Left ventricle myocardium inferior (tissue), 1 donor: ENCODE measurements at regions not wholly inside any gene's neighbourhood (a gene's known extent, or its start where the extent isn't known, plus 50 kb on each side); places are given as distances from the start of the nearest gene placed in this dataset.

Experiments used
- DNase-seq: peaks from one replicate; pipeline ENCODE4 v3.0.0-alpha.2; 2020
- H3K27ac ChIP-seq: fragments of 200-600 bp; replicated peaks from 2 replicates; pipeline ENCODE4 v1.8.0; 2021
- H3K27me3 ChIP-seq: fragments of 200-600 bp; 2 replicates; pipeline ENCODE4 v1.8.0; 2021; ENCODE audit warnings: low read depth
- H3K36me3 ChIP-seq: fragments of 200-600 bp; 2 replicates; pipeline ENCODE4 v1.8.0; 2021
- H3K4me1 ChIP-seq: fragments of 200-600 bp; 2 replicates; pipeline ENCODE4 v1.8.0; 2021
- H3K4me3 ChIP-seq: fragments of 200-600 bp; 2 replicates; pipeline ENCODE4 v1.8.0; 2021; ENCODE audit warnings: mild to moderate bottlenecking, moderate library complexity
- H3K9me3 ChIP-seq: fragments of 200-600 bp; replicated peaks from 2 replicates; pipeline ENCODE4 v1.8.0; 2021
- intact Hi-C: fragments of 100-400 bp; cut with micrococcal nuclease; formaldehyde crosslinking; loops from one replicate; pipeline ENCODE4 v1.11.0; 2022
- TF ChIP-seq, protein P1 (sequence below): fragments of 200-600 bp; IDR thresholded peaks from 2 replicates; pipeline ENCODE4 v1.8.0; 2021; ENCODE audit warnings: antibody characterized with exemption, mild to moderate bottlenecking, borderline replicate concordance
- donor health status: DM: no; HTN: yes; CAD: no; lungs with severe emphysema.

DNA sequence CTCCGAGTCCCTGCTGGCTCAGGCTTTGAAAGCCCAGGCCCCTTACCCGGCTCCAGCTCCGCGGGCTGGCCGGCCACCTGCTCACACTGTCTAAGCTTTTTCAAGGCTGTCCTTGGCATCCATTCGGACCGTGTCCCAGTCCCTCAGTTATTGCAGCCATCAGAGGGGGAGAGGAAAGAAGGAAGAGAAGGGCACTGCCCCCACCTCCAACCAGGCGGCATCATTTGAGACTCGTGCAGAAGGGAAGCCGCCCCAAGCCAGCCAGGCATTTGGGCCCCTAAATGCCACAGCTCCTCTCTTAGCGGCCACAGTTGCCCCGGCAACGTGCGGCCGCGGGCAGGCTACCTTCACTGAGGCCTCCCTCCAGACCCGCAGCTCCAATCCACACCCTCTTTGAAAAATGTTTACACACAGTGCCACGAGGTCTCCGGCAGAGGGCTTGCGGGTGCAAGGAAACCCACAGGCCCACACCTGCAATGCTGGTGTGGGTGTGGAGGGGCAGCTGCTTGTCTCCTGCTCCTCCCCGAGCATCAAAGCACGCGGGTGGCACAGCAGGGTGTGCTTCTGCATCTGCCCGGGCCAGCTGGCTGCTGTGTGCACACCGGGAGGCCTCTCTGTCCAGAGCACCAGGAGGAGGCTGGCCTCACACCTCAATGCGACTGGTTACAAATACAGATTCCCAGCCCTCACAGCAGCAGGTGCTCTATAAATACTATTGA is 124.4 kb downstream of the CTTN start:
- no peaks in the 10 kb centered on the region for H3K9me3 ChIP-seq
- no peak overlapping the region for H3K4me3 ChIP-seq
- intact Hi-C loops, result no loop called here
- no peak for DNase-seq
- H3K27me3 ChIP-seq, result peaks cover 60% of the 10 kb centered on the region
- no peak overlapping the region for H3K27ac ChIP-seq
- H3K4me1 ChIP-seq, result peaks cover 5% of the 10 kb centered on the region
- H3K36me3 ChIP-seq, result no peaks in the 10 kb centered on the region
- TF ChIP-seq, protein P1, sequence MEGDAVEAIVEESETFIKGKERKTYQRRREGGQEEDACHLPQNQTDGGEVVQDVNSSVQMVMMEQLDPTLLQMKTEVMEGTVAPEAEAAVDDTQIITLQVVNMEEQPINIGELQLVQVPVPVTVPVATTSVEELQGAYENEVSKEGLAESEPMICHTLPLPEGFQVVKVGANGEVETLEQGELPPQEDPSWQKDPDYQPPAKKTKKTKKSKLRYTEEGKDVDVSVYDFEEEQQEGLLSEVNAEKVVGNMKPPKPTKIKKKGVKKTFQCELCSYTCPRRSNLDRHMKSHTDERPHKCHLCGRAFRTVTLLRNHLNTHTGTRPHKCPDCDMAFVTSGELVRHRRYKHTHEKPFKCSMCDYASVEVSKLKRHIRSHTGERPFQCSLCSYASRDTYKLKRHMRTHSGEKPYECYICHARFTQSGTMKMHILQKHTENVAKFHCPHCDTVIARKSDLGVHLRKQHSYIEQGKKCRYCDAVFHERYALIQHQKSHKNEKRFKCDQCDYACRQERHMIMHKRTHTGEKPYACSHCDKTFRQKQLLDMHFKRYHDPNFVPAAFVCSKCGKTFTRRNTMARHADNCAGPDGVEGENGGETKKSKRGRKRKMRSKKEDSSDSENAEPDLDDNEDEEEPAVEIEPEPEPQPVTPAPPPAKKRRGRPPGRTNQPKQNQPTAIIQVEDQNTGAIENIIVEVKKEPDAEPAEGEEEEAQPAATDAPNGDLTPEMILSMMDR, result no peak

DNA sequence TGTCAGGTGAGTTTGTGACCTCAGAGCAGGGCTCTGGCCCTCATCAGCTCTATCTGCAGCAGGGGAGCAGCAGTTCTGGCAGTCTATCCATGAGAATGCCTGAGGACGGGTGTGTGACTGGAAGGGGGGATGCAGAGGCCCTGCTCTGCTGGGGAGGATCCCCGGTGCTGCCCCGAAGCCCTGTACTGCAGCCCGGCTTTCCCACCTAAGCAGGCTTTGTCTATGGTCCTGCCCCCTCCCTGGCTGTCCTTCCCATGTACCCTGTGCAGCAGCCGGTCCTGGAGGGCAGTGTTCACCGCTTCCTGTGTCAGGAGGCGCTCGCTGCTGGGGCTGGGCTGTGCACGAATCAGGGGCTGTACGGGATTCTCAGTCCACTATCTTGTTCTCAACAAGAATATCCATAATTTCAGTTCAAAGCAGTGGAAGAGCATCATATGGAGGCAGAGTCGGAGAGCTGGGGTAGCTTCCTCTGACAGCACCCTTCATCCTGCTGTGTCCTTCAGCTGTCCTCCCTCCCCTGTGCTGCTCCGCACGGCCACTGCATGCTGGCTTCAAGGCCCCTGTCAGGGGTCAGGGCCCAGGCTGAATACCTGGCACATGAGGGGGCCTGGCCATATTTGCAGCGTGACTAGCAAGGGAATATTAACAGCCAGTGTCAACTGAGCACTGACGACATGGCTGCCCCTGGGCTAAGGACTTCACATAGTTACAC is 125.2 kb downstream of the CTTN start:
- H3K27ac ChIP-seq, result no peak overlapping the region
- H3K4me1 ChIP-seq, result peaks cover 5% of the 10 kb centered on the region
- intact Hi-C loops, result no loop called here
- no peaks in the 10 kb centered on the region for H3K36me3 ChIP-seq
- TF ChIP-seq, protein P1, result no peak
- H3K4me3 ChIP-seq, result no peak overlapping the region
- H3K27me3 ChIP-seq, result peaks cover 61% of the 10 kb centered on the region
- no peak for DNase-seq
- no peaks in the 10 kb centered on the region for H3K9me3 ChIP-seq

DNA sequence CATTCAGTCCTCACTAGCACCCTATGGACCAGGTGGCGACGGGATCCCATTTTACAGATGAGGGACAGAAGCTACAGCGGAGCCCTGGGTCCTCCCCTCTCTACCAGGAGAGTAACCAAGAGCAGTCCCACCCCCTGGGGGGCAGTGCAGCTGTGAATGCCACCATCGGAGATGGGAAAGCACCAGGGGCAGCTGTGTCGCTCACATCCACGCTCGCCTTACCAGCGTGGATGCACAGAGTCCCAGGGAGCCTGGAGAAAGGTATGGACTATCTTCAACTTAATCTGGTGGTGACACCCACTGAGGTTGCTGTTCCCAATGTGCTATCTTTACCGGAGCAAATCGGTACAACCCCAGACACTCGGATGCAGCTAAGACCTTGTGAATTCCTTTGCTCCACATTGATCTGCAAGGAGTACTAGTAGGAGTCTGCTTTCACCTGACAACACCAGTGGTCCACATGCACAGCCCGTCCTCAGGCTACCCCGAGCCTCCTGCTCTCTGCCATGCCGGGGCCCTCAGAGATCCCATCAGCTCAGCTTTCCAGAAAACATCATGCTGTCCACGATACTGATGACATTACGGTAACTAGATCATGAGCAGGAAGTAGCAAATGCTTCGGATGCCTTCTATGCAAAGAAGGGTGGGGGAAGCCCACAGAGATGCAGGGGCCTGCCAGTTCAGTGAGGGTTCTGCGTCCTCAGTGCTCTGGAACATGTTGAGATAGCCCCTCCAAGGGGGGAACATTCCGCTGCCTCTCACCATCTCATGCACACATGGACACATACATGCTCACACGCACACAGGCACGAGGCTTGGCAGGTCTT is 126.0 kb downstream of the CTTN start:
- TF ChIP-seq, protein P1, result no peak
- Histone ChIP-seq H3K4me3 (no peak overlapping the region), H3K27ac (no peak overlapping the region), H3K27me3 (peaks cover 64% of the 10 kb centered on the region), H3K9me3 (no peaks in the 10 kb centered on the region), H3K36me3 (no peaks in the 10 kb centered on the region), H3K4me1 (peaks cover 5% of the 10 kb centered on the region)
- intact Hi-C loops, result no loop called here
- DNase-seq, result no peak

DNA sequence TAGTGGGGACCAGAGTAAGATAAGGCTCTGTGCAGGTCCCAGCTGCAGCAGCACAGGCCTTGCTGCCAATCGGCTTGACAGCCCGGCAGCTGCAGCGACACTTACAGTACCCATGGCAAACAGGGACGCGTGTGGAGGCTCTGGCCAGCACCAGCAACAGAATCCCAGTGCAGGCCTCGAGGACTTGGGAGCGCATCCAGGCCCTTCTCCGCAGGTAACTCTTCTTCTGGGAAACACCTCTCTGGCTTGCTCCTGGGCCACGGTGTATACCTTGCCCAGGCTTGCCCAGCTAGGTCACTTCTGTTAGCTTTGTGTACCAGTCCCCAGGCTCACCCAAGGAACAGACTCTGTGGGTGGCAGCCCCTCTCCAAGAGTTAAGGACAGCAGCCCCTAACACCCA is 126.7 kb downstream of the CTTN start:
- Histone ChIP-seq H3K27ac (no peak overlapping the region), H3K4me1 (peaks cover 5% of the 10 kb centered on the region), H3K27me3 (peaks cover 60% of the 10 kb centered on the region), H3K4me3 (no peak overlapping the region), H3K36me3 (no peaks in the 10 kb centered on the region), H3K9me3 (no peaks in the 10 kb centered on the region)
- peak; percentile 0 for DNase-seq
- intact Hi-C loops, result no loop called here
- TF ChIP-seq, protein P1, result no peak

DNA sequence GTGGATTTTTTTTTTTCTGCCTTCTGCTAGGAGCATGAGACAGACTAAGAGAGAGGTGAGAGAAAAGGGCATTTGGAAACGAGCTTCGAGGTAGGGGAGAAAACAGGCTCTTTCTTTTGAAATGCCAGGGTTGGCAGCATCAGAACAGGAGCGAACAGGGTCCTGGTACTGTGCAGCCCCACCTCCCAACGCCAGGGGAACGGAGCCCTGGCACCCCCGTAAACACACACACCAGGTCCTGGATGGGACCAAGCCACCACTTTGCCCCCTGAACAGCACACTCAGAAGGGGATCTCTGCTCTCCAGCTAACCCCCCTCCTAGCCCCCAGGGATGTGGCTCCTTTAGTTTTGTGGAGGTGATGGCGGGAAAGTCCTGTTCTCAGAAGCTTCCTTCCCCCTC is 127.1 kb downstream of the CTTN start:
- H3K36me3 ChIP-seq, result no peaks in the 10 kb centered on the region
- intact Hi-C loops, result no loop called here
- TF ChIP-seq, protein P1, result no peak
- no peaks in the 10 kb centered on the region for H3K9me3 ChIP-seq
- peaks cover 5% of the 10 kb centered on the region for H3K4me1 ChIP-seq
- H3K27ac ChIP-seq, result no peak overlapping the region
- no peak overlapping the region for H3K4me3 ChIP-seq
- H3K27me3 ChIP-seq, result peaks cover 55% of the 10 kb centered on the region
- no peak for DNase-seq
